Umbilical cord (tissue), 1 donor: ENCODE measurements at regions not wholly inside any gene's neighbourhood (a gene's known extent, or its start where the extent isn't known, plus 50 kb on each side); places are given as distances from the start of the nearest gene placed in this dataset.
"Not testable (repeated sequence)": the region's sequence is repeated elsewhere in the genome, so short reads cannot be mapped to it uniquely, and the experiment has no call there.

Source experiments
- DNase-seq: peaks from one replicate; pipeline ENCODE4 v3.0.0-alpha.2; 2015; ENCODE audit warnings: low spot score

GRCh38 chr20:63145156-63145555 lies 70.8 kb downstream of the YTHDF1 start:
- DNase-seq: no peak

DNA sequence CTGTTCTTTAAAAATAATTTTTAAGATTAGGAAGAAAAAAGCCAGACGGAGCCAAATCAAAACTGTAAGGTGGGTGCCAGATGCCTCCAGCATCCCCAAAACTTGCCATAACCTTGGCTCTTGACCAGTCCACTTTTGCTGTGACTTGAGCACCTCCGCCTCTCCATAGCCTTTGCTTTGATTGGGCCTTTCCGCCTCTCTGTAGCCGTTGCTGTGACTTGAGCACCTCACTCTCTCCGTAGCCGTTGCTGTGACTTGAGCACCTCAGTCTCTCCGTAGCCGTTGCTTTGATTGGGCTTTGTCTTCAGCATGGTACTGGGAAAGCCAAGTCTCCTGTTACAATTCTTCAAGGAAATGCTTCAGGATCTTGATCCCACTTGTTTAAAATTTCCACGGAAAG lies 73.0 kb downstream of the YTHDF1 start:
- DNase-seq: no peak

DNA sequence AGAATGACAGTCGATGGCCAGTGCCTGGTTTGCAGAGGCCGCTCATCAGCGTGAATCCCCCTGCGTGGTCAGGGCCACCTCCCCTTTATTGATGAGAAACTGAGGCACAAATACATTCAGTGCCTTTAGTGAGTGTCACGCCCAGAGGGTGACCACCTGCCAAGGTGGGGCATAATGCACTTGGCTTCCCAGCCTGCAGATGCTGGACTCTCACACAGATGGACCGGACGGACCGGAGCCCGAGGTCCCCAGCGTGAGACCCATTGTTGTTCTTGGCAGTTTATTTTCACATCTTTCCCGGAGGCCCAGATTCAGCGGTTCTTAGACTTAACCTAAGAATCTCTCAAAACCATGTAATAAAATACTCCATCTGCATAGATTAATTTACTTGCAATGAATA lies 74.4 kb downstream of the YTHDF1 start:
- no peak for DNase-seq

DNA sequence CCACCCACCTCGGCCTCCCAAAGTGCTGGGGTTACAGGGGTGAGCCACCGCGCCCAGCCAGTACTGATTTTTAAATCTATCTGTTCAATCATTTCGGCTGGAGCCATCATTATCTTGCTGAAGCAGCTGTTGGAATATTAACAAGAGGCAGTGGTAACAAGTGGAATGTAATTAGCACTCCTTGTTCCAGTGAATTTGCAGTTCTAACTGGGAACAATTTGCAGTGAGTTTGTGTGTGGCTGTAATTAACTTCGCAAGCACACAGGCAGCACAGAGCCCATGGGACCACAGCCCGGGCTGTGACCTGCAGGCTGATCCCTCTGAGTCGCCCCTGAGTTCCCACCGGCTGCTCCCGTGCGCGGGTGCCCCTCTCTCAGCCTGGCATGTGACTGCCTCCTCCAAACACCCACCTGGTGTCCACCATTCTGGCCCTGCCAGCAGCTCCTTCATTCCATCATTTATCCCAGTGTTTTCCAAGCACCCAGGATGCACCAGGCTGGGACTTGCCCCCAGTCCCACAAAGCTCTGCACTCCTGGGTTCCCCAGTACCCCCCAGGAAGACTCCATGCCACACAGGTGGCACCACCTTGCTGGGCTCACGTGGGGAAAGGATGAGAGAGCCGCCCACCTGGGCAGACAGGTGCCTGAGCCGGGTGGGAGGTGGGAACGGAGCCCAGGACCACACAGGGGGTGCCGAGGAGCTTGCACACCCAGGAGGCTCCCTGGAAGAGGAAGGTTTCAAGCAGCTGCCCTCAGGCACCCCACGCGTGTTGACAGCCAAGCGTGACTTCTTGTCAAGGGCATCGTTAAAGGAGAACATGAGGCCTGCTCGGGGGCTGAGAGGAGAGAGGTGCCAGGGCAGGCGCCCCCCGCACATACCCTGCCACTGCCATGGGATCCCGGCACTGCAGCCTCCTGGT lies 75.2 kb downstream of the YTHDF1 start:
- DNase-seq: no peak

GRCh38 chr20:63139837-63140236 lies 76.1 kb downstream of the YTHDF1 start:
- DNase-seq: no peak

DNA sequence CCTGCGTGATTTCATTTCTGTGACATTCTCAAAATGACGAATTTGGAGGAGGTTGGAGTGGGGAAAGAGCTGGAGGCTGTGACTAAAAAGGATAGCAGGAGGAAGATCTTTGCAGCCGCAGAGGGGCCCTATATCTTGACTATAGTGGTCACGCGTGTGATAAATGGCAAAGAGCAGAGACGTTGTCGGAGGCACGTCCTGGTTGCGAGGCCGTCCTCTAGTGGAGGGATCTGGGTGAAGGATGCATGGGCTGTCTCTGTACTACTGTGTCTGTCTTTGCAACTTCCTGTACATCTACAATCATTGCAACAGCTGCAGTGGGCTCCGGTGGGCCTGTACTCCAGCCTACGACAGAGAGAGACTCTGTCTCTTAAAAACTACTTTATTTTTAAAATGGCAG lies 76.6 kb downstream of the YTHDF1 start:
- DNase-seq: no peak

DNA sequence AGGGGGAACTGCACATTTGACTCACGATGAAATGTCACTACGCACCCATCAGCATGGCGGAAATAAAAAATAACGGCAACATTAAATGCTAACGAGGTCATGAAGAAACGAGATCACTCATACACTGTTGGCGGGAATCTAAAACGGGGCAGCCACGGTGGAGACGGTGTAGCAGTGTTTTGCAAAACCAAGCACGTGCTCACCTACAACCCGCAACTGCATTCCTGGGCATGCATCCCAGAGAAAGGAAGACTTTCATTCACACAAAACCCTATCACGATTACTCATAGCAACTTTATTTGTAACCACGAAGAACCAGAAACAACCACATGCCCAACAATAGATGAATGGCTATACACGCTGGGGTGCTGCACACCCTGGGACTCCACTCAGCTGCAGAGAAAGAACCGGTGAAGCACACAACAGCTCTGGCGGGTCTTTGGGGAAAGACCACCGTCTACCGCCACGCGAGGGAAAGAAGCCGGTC lies 77.0 kb downstream of the YTHDF1 start:
- no peak for DNase-seq

DNA sequence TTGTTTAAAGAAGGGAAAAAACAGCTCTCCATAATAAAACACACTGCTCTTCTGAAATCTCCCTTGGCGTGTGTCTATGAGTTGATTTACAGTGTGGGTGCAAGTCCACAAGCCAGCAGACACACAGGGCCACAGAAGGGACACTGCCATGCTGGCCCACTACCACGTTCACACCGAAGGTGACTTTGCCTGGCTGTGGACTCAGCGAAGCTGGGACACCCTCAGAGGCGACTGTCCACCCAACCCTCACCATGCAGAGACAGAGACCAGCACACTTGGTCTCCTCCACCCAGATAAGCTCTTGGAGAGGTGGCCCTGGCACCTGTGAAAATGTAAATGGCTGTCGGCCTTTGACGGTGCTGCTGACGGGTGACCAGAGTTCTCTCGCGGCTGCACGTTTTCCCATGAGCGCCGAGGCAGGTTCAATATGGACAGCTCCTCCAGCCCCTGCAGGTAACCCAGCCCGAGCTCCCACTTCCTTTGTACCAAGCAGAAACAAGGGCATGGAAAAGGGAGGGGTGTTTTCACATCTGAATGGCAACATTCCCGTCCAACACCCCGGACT lies 78.0 kb downstream of the YTHDF1 start:
- DNase-seq: no peak

GRCh38 chr20:63136296-63136695 lies 79.6 kb downstream of the YTHDF1 start:
- DNase-seq: no peak

GRCh38 chr20:63135411-63135810 lies 80.5 kb downstream of the YTHDF1 start:
- DNase-seq: no peak

GRCh38 chr20:63134711-63135361 lies 81.1 kb downstream of the YTHDF1 start:
- not testable (repeated sequence) for DNase-seq

GRCh38 chr20:63134201-63134612 lies 81.7 kb downstream of the YTHDF1 start:
- DNase-seq: no peak

DNA sequence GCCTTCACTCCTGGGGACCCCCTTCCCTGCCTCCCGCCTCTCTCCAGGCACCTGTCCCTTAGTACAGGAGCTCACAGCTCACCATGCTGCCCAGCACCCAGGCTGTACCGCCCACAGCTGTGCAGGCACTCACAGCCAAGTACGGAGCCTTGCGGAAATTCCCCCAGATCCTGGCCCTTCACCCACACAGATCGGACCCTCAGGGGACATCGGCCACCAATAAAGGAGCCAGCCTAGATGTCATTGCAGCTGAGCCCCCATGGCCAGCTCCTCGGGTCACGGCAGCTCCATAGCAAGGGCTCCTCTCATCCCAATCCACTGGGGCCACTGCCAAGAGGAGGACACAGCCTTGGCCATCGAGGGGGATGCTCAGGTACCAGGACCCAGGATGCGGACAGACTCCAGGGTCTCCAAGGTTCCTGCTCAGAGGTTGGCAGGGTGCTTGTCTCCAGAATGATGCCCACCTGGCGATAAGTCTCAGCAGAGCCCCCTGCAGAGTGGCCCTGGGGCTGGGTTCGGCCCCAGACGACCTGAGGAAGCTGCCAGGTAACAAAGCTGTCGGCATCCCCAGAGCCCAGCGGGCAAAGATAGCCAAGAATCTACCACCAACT lies 82.3 kb downstream of the YTHDF1 start:
- no peak for DNase-seq

GRCh38 chr20:63132715-63133471 lies 83.0 kb downstream of the YTHDF1 start:
- no peak for DNase-seq

- no peak for DNase-seq
Observed at GRCh38 chr20:63132131-63132714, 83.7 kb downstream of the YTHDF1 start.

GRCh38 chr20:63130658-63131577 lies 85.0 kb downstream of the YTHDF1 start:
- no peak for DNase-seq

- DNase-seq: no peak
Observed at GRCh38 chr20:63129991-63130657, 85.8 kb downstream of the YTHDF1 start.

- no peak for DNase-seq
Observed at GRCh38 chr20:63129376-63129965, 86.5 kb downstream of the YTHDF1 start.

DNA sequence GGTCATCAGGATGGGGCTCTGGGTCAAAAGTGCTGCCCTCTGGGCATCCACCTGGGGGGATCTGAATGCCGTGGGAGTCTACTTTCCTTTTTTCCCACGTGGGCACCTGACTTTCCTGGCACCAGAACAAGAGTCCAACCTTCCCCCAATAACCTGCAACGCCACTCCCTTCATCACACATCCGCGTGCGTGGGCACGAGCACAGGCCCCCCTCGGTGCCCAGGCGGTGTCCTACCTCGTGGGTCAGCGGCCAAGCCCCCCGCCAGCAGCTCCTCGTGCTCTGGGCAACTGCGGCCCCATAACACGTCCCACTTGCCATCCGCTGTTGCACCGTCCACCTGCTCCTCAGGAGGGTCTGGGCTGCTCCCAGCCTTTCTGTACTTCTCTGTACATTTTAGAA lies 87.0 kb downstream of the YTHDF1 start:
- DNase-seq: no peak
